GM10248 (cell line): ENCODE measurements at regions not wholly inside any gene's neighbourhood (a gene's known extent, or its start where the extent isn't known, plus 50 kb on each side); places are given as distances from the start of the nearest gene placed in this dataset.

ENCODE experiments used
- CTCF ChIA-PET: fragments of 300-600 bp; sonication (Branson Sonifier 250); formaldehyde crosslinking; extraction: SDS; loops from one replicate; lab custom pipeline; 2021; ENCODE audit warnings: antibody characterized with exemption; lab: Yijun Ruan, JAX
- POLR2A ChIA-PET: fragments of 350-650 bp; sonication (Branson Sonifier 250); formaldehyde crosslinking; extraction: SDS; loops from one replicate; lab custom pipeline; 2020; ENCODE audit warnings: antibody characterized with exemption; lab: Yijun Ruan, JAX
- DNase-seq: peaks from one replicate; pipeline ENCODE4 v3.0.0; 2012; ENCODE audit errors: extremely low spot score
- CTCF ChIP-seq: IDR thresholded peaks from 2 replicates; pipeline ENCODE4 v1.5.1; 2012; ENCODE audit warnings: mild to moderate bottlenecking, low read depth; ENCODE audit errors: extremely low read depth, missing control alignments, control extremely low read depth

GRCh38 chrX:7789200-7789599, 53.8 kb upstream of the VCX start:
- POLR2A ChIA-PET, result no interaction called here
- CTCF ChIA-PET, result no interaction called here
- TF ChIP-seq CTCF, result no peak
- DNase-seq, result no peak

- TF ChIP-seq CTCF, result no peak
- POLR2A ChIA-PET, result no interaction called here
- no peak for DNase-seq
- CTCF ChIA-PET, result no interaction called here
These were observed 54.6 kb upstream of the VCX start for GRCh38 chrX:7788334-7788733.

GRCh38 chrX:7787714-7788113, 55.3 kb upstream of the VCX start:
- TF ChIP-seq CTCF, result no peak
- ChIA-PET POLR2A (no interaction called here), CTCF (no interaction called here)

DNA sequence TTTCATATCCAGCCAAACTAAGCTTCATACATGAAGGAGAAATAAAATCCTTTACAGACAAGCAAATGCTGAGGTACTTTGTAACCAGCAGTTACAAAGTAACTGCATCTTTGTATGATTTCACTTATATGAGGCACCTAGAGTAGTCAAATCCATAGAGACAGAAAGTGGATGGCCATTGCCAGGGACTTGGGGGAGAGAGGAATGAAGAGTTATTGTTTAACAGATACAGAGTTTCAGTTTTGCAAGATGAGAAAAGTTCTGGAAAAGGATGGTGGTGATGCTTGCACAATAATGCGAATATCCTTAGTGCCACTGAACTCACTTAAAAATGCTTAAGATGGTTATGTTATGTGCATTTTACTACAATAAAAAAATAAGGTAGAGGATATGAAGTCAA, 58.4 kb upstream of the VCX start:
- POLR2A ChIA-PET, result no interaction called here
- CTCF ChIA-PET, result no interaction called here
- DNase-seq, result no peak
- TF ChIP-seq CTCF, result no peak

More at GRCh38 chrX:7787714-7788113, 55.3 kb upstream of the VCX start:
- DNase-seq, result no peak

GRCh38 chrX:7779644-7780043, 63.3 kb upstream of the VCX start:
- ChIA-PET POLR2A (no interaction called here), CTCF (no interaction called here)
- no peak for DNase-seq
- no peak for TF ChIP-seq CTCF

DNA sequence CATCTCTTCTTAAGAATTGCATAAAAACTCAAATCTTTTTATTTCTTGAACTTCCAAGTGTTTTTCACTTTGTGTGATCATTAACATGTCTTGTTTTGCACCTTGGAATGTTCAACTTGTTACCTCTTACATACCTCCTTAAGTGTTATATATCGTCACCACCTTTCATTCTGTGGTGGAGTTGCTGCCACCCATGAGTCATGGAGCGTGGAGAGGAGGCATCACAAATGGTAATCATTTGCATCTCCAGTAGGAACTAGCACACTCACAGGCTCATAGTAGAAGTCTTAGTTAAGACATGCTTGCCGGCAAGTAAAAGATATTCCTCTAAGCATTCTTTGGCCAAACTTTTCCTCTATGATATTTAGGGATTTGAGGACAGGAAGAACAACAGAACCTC, 67.0 kb upstream of the VCX start:
- DNase-seq, result no peak
- no peak for TF ChIP-seq CTCF
- CTCF ChIA-PET, result no interaction called here
- POLR2A ChIA-PET, result no interaction called here

GRCh38 chrX:7771788-7772438, 71.1 kb upstream of the VCX start:
- TF ChIP-seq CTCF, result no peak
- ChIA-PET POLR2A (no interaction called here), CTCF (no interaction called here)
- DNase-seq, result no peak
